HEK293 (cell line): ENCODE measurements at regions not wholly inside any gene's neighbourhood (a gene's known extent, or its start where the extent isn't known, plus 50 kb on each side); places are given as distances from the start of the nearest gene placed in this dataset.

ENCODE experiments used
- CTCF ChIA-PET: fragments of 350-600 bp; formaldehyde crosslinking; extraction: SDS; loops from one replicate; lab custom pipeline; 2021; ENCODE audit warnings: antibody characterized with exemption; lab: Yijun Ruan, JAX
- POLR2A ChIA-PET: fragments of 300-600 bp; formaldehyde crosslinking; extraction: SDS; loops from one replicate; lab custom pipeline; 2020; ENCODE audit warnings: antibody characterized with exemption, inconsistent platforms; lab: Yijun Ruan, JAX
- H3K27ac ChIP-seq: fragments of 200-500 bp; sonication (Bioruptor generic); 2 replicates; pipeline ENCODE4 v1.5.1; 2014; ENCODE audit warnings: low read depth, low read length, control low read depth, inconsistent platforms; ENCODE audit errors: extremely low read depth
- H3K36me3 ChIP-seq, 2 experiments: fragments of 200-500 bp in 1 of 2; sonication (Bioruptor generic) in 1 of 2; 1 replicate in 1 of 2; 2 replicates in 1 of 2; pipeline ENCODE4 v1.5.1; 2014 to 2017; ENCODE audit warnings: inconsistent platforms in 2 of 2, low read length in 2 of 2; ENCODE audit not compliant: control insufficient read depth in 2 of 2, insufficient read depth in 1 of 2
- H3K4me1 ChIP-seq: fragments of 200-500 bp; sonication (Bioruptor generic); 2 replicates; pipeline ENCODE4 v1.5.1; 2014; ENCODE audit warnings: mild to moderate bottlenecking, low read length, inconsistent platforms; ENCODE audit not compliant: control insufficient read depth, insufficient read depth
- H3K4me3 ChIP-seq: 2 replicates; pipeline ENCODE4 v1.5.1; 2011; ENCODE audit warnings: low read depth, mild to moderate bottlenecking, control low read depth, low read length, moderate library complexity
- H3K9me3 ChIP-seq: fragments of 200-500 bp; sonication (Bioruptor generic); 2 replicates; pipeline ENCODE4 v1.5.1; 2014; ENCODE audit warnings: low read depth, low read length, inconsistent platforms; ENCODE audit not compliant: control insufficient read depth, insufficient read depth
- BCL6B ChIP-seq: fragments of 450-650 bp; formaldehyde crosslinking; IDR thresholded peaks from 2 replicates; pipeline ENCODE4 v1.5.1; 2017; ENCODE audit warnings: missing biosample characterization, missing genetic modification characterization
- EGR2 ChIP-seq: fragments of 450-650 bp; formaldehyde crosslinking; IDR thresholded peaks from 2 replicates; pipeline ENCODE4 v1.5.1; 2016; ENCODE audit warnings: low read depth, missing biosample characterization, missing genetic modification characterization
- KLF7 ChIP-seq: fragments of 450-650 bp; formaldehyde crosslinking; IDR thresholded peaks from 2 replicates; pipeline ENCODE4 v1.5.1; 2016; ENCODE audit warnings: missing biosample characterization, missing genetic modification characterization, borderline replicate concordance
- MEIS1 ChIP-seq: sonication (generic); formaldehyde crosslinking; IDR thresholded peaks from 2 replicates; pipeline ENCODE4 v1.8.1; 2022; ENCODE audit warnings: missing genetic modification reagents, mild to moderate bottlenecking, borderline replicate concordance
- WT1 ChIP-seq: fragments of 450-650 bp; formaldehyde crosslinking; IDR thresholded peaks from 2 replicates; pipeline ENCODE4 v1.5.1; 2016; ENCODE audit warnings: missing biosample characterization, missing genetic modification characterization
- ZBTB21 ChIP-seq: fragments of 450-650 bp; formaldehyde crosslinking; IDR thresholded peaks from 2 replicates; pipeline ENCODE4 v1.5.1; 2017; ENCODE audit warnings: missing biosample characterization, missing genetic modification characterization
- ZFP3 ChIP-seq: fragments of 450-650 bp; formaldehyde crosslinking; IDR thresholded peaks from 2 replicates; pipeline ENCODE4 v1.5.1; 2016; ENCODE audit warnings: low read depth, missing biosample characterization, missing genetic modification characterization
- ZFP41 ChIP-seq: fragments of 450-650 bp; formaldehyde crosslinking; IDR thresholded peaks from 2 replicates; pipeline ENCODE4 v1.5.1; 2016; ENCODE audit warnings: missing biosample characterization, missing genetic modification characterization, borderline replicate concordance
- ZNF19 ChIP-seq: fragments of 450-650 bp; formaldehyde crosslinking; IDR thresholded peaks from 2 replicates; pipeline ENCODE4; 2016; ENCODE audit warnings: missing biosample characterization, missing genetic modification characterization, low read depth
- ZNF248 ChIP-seq: fragments of 450-650 bp; formaldehyde crosslinking; IDR thresholded peaks from 2 replicates; pipeline ENCODE4 v1.5.1; 2017; ENCODE audit warnings: missing biosample characterization, missing genetic modification characterization
- ZNF274 ChIP-seq, 2 experiments: fragments of 200-500 bp in 1 of 2; fragments of 450-650 bp in 1 of 2; sonication (Bioruptor generic) in 1 of 2; formaldehyde crosslinking in 1 of 2; IDR thresholded peaks; 2 replicates each; pipeline versions ENCODE4 v1.5.1 to v1.6.1; 2014 to 2016; ENCODE audit warnings: borderline replicate concordance in 1 of 2, inconsistent platforms in 1 of 2, low read length in 1 of 2, missing biosample characterization in 1 of 2, missing genetic modification characterization in 1 of 2
- ZNF341 ChIP-seq: fragments of 450-650 bp; formaldehyde crosslinking; IDR thresholded peaks from 2 replicates; pipeline ENCODE4; 2016; ENCODE audit warnings: low read depth, missing biosample characterization, missing genetic modification characterization
- ZNF366 ChIP-seq: fragments of 450-650 bp; formaldehyde crosslinking; conservative IDR thresholded peaks from 2 replicates; pipeline ENCODE4 v1.5.1; 2016; ENCODE audit warnings: missing biosample characterization, missing genetic modification characterization
- ZNF501 ChIP-seq: fragments of 450-650 bp; formaldehyde crosslinking; IDR thresholded peaks from 2 replicates; pipeline ENCODE4 v1.5.1; 2016; ENCODE audit warnings: missing biosample characterization, missing genetic modification characterization
- ZNF510 ChIP-seq: fragments of 450-650 bp; formaldehyde crosslinking; IDR thresholded peaks from 2 replicates; pipeline ENCODE4 v1.5.1; 2018; ENCODE audit warnings: mild to moderate bottlenecking, missing genetic modification characterization, missing biosample characterization; ENCODE audit not compliant: insufficient replicate concordance
- ZNF544 ChIP-seq: fragments of 450-650 bp; formaldehyde crosslinking; IDR thresholded peaks from 2 replicates; pipeline ENCODE4 v1.5.0; 2017; ENCODE audit warnings: missing biosample characterization, missing genetic modification characterization
- ZNF626 ChIP-seq: fragments of 450-650 bp; sonication (Bioruptor Pico); formaldehyde crosslinking; IDR thresholded peaks from 2 replicates; pipeline ENCODE4 v1.5.1; 2018; ENCODE audit warnings: missing biosample characterization, missing genetic modification characterization, inconsistent platforms
- ZNF629 ChIP-seq: fragments of 450-650 bp; formaldehyde crosslinking; IDR thresholded peaks from 2 replicates; pipeline ENCODE4 v1.5.1; 2017; ENCODE audit warnings: missing biosample characterization, missing genetic modification characterization
- ZNF677 ChIP-seq: fragments of 450-650 bp; IDR thresholded peaks from 2 replicates; pipeline ENCODE4 v1.5.0; 2018; ENCODE audit warnings: missing biosample characterization, mild to moderate bottlenecking, missing genetic modification characterization, moderate library complexity
- ZNF707 ChIP-seq: fragments of 450-650 bp; formaldehyde crosslinking; IDR thresholded peaks from 2 replicates; pipeline ENCODE4 v1.5.1; 2016; ENCODE audit warnings: missing biosample characterization, missing genetic modification characterization
- ZNF792 ChIP-seq: fragments of 450-650 bp; formaldehyde crosslinking; IDR thresholded peaks from 2 replicates; pipeline ENCODE4 v1.5.1; 2016; ENCODE audit warnings: missing biosample characterization, missing genetic modification characterization
- ZSCAN23 ChIP-seq: fragments of 450-650 bp; formaldehyde crosslinking; IDR thresholded peaks from 2 replicates; pipeline ENCODE4 v1.5.1; 2016; ENCODE audit warnings: missing biosample characterization, missing genetic modification characterization
- TF ChIP-seq, protein P1 (sequence below): fragments of 450-650 bp; formaldehyde crosslinking; IDR thresholded peaks from 2 replicates; pipeline ENCODE4 v1.5.1; 2016; ENCODE audit warnings: missing biosample characterization, missing genetic modification characterization

DNA sequence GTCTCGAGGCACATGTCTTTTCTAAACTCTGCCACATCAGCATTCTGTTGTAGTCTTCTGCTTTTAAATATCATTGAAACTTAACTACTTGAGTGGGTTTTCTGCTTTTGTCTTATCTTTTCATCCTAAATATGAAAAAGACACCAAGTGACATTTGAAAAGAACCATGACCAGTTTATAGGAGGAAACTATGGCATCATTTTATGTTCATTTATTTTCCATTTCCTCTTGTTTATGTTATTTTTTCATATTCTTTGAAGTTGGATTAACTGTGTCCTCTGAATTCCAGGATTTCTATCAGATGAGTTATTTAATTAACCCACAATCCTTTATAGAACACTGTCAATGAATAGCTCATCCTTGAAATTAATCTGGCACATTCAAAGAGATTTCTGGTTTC lies 93.4 kb upstream of the ARHGAP28 start:
- H3K9me3 ChIP-seq = no peaks in the 10 kb centered on the region; the same call in 1 of the 2 replicates
- TF ChIP-seq ZNF677 (tag by site-specific recombination) = no peak
- TF ChIP-seq, all 188 proteins: peak for 0
- Histone ChIP-seq H3K4me1 (no peaks in the 10 kb centered on the region), H3K27ac (no peak overlapping the region), H3K4me3 (no peak overlapping the region), H3K36me3 (no peaks in the 10 kb centered on the region)
- ChIA-PET CTCF (no interaction called here), POLR2A (no interaction called here)

GRCh38 chr18:6638447-6638846 lies 91.1 kb upstream of the ARHGAP28 start:
- ChIA-PET CTCF (no interaction called here), POLR2A (no interaction called here)

DNA sequence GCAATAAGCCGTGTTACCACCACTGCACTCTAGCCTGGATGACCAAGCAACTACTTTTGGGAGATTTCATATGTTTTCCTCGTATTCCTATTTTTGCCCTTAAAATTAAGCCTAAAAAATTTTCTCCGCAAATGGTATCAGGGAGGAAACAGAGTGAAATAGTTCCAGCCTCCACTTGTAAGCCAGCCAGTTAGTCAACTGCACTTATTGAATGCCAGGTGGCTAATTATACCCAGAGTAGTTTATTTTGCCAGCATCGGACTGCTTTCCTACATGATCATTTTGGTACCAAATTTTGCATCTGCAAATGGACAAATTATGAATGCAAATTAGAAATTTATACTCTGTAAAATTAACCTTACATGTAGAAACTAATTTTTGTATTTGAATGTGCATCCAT lies 90.2 kb upstream of the ARHGAP28 start:
- CTCF ChIA-PET = interaction anchor here (1.5 kb wide), 1 partner anchor 247 kb away, joined by 3 read pairs; no protein-coding TSS in a partner anchor

More at GRCh38 chr18:6638447-6638846, 91.1 kb upstream of the ARHGAP28 start:
- H3K9me3 ChIP-seq = no peaks in the 10 kb centered on the region
- H3K27ac ChIP-seq = no peak overlapping the region
- TF ChIP-seq EGR2 (tag by site-specific recombination) (no peak), ZNF366 (tag by site-specific recombination) (no peak), ZNF544 (no peak), ZNF19 (tag by site-specific recombination) (no peak), ZNF341 (tag by site-specific recombination) (no peak), ZNF626 (no peak)
- TF ChIP-seq, protein P1, sequence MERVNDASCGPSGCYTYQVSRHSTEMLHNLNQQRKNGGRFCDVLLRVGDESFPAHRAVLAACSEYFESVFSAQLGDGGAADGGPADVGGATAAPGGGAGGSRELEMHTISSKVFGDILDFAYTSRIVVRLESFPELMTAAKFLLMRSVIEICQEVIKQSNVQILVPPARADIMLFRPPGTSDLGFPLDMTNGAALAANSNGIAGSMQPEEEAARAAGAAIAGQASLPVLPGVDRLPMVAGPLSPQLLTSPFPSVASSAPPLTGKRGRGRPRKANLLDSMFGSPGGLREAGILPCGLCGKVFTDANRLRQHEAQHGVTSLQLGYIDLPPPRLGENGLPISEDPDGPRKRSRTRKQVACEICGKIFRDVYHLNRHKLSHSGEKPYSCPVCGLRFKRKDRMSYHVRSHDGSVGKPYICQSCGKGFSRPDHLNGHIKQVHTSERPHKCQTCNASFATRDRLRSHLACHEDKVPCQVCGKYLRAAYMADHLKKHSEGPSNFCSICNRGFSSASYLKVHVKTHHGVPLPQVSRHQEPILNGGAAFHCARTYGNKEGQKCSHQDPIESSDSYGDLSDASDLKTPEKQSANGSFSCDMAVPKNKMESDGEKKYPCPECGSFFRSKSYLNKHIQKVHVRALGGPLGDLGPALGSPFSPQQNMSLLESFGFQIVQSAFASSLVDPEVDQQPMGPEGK (tag by site-specific recombination) = no peak
- no peaks in the 10 kb centered on the region for H3K36me3 ChIP-seq
- H3K4me3 ChIP-seq = no peak overlapping the region
- H3K4me1 ChIP-seq = no peaks in the 10 kb centered on the region

GRCh38 chr18:6644836-6645627 lies 84.5 kb upstream of the ARHGAP28 start:
- no peak for TF ChIP-seq ZNF248 (tag by site-specific recombination)
- TF ChIP-seq BCL6B (tag by site-specific recombination) = no peak
- TF ChIP-seq ZNF366 (tag by site-specific recombination) = no peak
- TF ChIP-seq KLF7 (tag by site-specific recombination) = no peak
- TF ChIP-seq ZNF707 = no peak
- no peak for TF ChIP-seq ZNF792
- no peak for TF ChIP-seq ZSCAN23 (tag by site-specific recombination)
- TF ChIP-seq, all 188 proteins: peak for 0
- Histone ChIP-seq H3K4me3 (no peak overlapping the region), H3K36me3 (no peaks in the 10 kb centered on the region), H3K9me3 (no peaks in the 10 kb centered on the region), H3K27ac (no peak overlapping the region), H3K4me1 (no peaks in the 10 kb centered on the region)
- POLR2A ChIA-PET = interaction anchor here (0.7 kb wide), 1 partner anchor 84 kb away, joined by 3 read pairs; the partner anchor contains the start of gene ARHGAP28
- CTCF ChIA-PET = no interaction called here

More for the DNA sequence above, 90.2 kb upstream of the ARHGAP28 start:
- H3K4me3 ChIP-seq = no peak overlapping the region
- H3K27ac ChIP-seq = no peak overlapping the region
- TF ChIP-seq MEIS1 (CRISPR knock-in tag) (no peak), WT1 (tag by site-specific recombination) (no peak), ZFP41 (no peak), ZBTB21 (tag by site-specific recombination) (no peak), ZNF501 (no peak), ZNF510 (tag by site-specific recombination) (no peak), ZNF248 (tag by site-specific recombination) (no peak), ZNF274 (IDR thresholded peaks at IDR 0.05; ENCODE audit: low read length) (no peak), ZNF274 (tag by site-specific recombination; IDR thresholded peaks at IDR 0.05; ENCODE audit: borderline replicate concordance) (no peak), ZNF629 (tag by site-specific recombination) (no peak), ZFP3 (tag by site-specific recombination) (no peak)
- POLR2A ChIA-PET = no interaction called here
- no peaks in the 10 kb centered on the region for H3K9me3 ChIP-seq
- no peaks in the 10 kb centered on the region for H3K36me3 ChIP-seq
- H3K4me1 ChIP-seq = no peaks in the 10 kb centered on the region
